ENCODE measurements at regions not wholly inside any gene's neighbourhood (a gene's known extent, or its start where the extent isn't known, plus 50 kb on each side); places are given as distances from the start of the nearest gene placed in this dataset.

- TF ChIP-seq CTCF (IDR thresholded peaks at IDR 0.05; ENCODE audit: borderline replicate concordance, control extremely low read depth, extremely low read depth, insufficient read depth, missing control alignments) = no peak
- in situ Hi-C loops (cut with MboI; ENCODE audit: low sequenced_read_pairs, unreplicated experiment) = no loop called here
- DNase-seq (ENCODE audit: low spot score) = no peak
These were observed 489.7 kb upstream of the RGS18 start for GRCh38 chr1:191668525-191668924.

GRCh38 chr1:191669629-191670028, 488.6 kb upstream of the RGS18 start:
- no peak for TF ChIP-seq CTCF (IDR thresholded peaks at IDR 0.05; ENCODE audit: borderline replicate concordance, control extremely low read depth, extremely low read depth, insufficient read depth, missing control alignments)
- in situ Hi-C loops (cut with MboI; ENCODE audit: low sequenced_read_pairs, unreplicated experiment) = no loop called here
- DNase-seq (ENCODE audit: low spot score) = no peak

- in situ Hi-C loops (cut with MboI; ENCODE audit: low sequenced_read_pairs, unreplicated experiment) = no loop called here
- DNase-seq (ENCODE audit: low spot score) = no peak
- TF ChIP-seq CTCF (IDR thresholded peaks at IDR 0.05; ENCODE audit: borderline replicate concordance, control extremely low read depth, extremely low read depth, insufficient read depth, missing control alignments) = no peak
These were observed 487.0 kb upstream of the RGS18 start for GRCh38 chr1:191671236-191671635.

- no peak for DNase-seq (ENCODE audit: low spot score)
- no peak for TF ChIP-seq CTCF (IDR thresholded peaks at IDR 0.05; ENCODE audit: borderline replicate concordance, control extremely low read depth, extremely low read depth, insufficient read depth, missing control alignments)
- in situ Hi-C loops (cut with MboI; ENCODE audit: low sequenced_read_pairs, unreplicated experiment) = no loop called here
These were observed 483.6 kb upstream of the RGS18 start for GRCh38 chr1:191674626-191675179.

GRCh38 chr1:191675856-191676783, 482.1 kb upstream of the RGS18 start:
- DNase-seq (ENCODE audit: low spot score) = no peak
- TF ChIP-seq CTCF (IDR thresholded peaks at IDR 0.05; ENCODE audit: borderline replicate concordance, control extremely low read depth, extremely low read depth, insufficient read depth, missing control alignments) = no peak
- in situ Hi-C loops (cut with MboI; ENCODE audit: low sequenced_read_pairs, unreplicated experiment) = no loop called here

GRCh38 chr1:191685669-191686068, 472.6 kb upstream of the RGS18 start:
- TF ChIP-seq CTCF (IDR thresholded peaks at IDR 0.05; ENCODE audit: borderline replicate concordance, control extremely low read depth, extremely low read depth, insufficient read depth, missing control alignments) = no peak
- in situ Hi-C loops (cut with MboI; ENCODE audit: low sequenced_read_pairs, unreplicated experiment) = no loop called here

More at GRCh38 chr1:191685669-191686068, 472.6 kb upstream of the RGS18 start:
- no peak for DNase-seq (ENCODE audit: low spot score)

All from GM13976 (cell line).